ENCODE measurements at regions not wholly inside any gene's neighbourhood (a gene's known extent, or its start where the extent isn't known, plus 50 kb on each side); places are given as distances from the start of the nearest gene placed in this dataset.
"Not testable (repeated sequence)": the region's sequence is repeated elsewhere in the genome, so short reads cannot be mapped to it uniquely, and the experiment has no call there.

- DNase-seq: no peak
These were observed 622.3 kb downstream of the MTRR start for GRCh38 chr5:8491254-8491653.

- DNase-seq: no peak
These were observed 624.2 kb downstream of the MTRR start for GRCh38 chr5:8493176-8493575.

DNA sequence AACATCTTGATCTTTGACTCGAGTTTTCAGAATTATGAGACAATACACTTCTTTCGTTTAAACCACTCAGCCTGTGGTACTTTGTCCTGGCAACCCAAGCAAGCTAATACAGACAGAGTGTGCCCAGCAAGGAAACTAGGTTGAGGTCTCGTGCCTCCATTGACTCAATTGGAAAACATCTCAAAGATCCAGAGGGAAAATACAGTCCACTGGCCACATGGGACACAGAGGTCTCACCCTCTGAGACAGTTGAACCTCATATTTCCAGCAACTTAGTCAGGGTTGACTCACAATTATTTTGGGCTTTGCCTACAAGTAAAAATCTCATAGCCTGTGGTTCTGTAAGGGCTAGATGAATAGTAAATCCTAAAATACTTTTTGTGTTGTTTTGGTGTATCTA, 631.5 kb downstream of the MTRR start:
- DNase-seq: no peak

GRCh38 chr5:8505196-8505595, 636.2 kb downstream of the MTRR start:
- DNase-seq: no peak

DNA sequence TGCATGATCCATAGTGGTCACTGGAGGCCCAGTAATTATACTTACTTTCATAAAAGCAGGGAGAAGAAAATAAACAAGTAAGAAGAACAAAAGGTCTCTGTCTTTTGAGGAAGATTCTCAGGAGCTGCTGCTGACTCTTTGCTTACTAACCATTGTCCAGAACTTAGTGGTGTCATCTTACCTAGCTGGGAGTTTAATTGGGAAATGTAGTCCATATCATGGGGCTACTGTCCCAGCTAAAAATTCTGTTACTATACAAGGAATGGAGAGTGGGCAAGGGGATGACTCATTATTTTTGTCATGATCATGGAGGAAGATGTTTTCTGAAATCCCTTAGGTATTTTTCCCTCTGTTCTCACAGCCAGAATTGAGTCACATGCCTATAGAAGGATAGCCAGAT, 639.3 kb downstream of the MTRR start:
- no peak for DNase-seq

- no peak for DNase-seq
These were observed 647.4 kb downstream of the MTRR start for GRCh38 chr5:8516356-8516755.

DNA sequence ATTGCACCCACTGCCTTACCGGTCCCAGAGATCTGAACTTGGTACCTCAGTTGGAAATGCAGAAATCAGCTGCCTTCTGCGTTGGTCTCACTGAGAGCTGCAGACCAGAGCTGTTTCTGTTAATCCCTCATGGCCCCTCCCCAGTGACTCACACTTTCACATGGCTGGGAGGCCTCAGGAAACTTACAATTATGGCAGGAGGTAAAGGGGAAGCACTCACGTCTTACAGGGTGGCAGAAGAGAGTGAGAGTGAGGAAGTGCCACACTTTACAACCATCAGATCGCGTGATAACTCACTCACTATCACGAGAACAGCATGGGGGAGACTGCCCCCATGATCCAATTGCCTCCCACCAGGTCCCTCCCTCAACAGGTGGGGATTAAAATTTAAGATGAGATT, 648.5 kb downstream of the MTRR start:
- DNase-seq: no peak

DNA sequence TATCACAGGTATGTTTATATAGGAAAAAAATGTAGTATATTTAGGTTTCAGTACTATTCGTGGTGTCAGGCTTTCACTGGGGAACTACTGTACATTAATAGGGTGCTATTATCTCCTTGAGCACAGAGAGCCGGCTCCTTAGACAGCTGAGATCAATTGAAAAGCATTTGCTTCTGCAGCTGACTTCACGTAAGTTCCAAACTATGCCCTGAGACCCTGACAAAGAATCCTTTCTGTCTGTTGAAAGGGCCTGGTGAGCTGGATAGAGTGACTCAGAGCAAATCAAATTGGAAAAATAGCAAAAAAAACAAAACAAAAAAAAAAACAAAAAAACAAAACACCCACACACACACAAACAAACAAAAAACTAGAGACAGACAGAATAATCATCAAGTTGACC, 652.0 kb downstream of the MTRR start:
- DNase-seq: no peak

DNA sequence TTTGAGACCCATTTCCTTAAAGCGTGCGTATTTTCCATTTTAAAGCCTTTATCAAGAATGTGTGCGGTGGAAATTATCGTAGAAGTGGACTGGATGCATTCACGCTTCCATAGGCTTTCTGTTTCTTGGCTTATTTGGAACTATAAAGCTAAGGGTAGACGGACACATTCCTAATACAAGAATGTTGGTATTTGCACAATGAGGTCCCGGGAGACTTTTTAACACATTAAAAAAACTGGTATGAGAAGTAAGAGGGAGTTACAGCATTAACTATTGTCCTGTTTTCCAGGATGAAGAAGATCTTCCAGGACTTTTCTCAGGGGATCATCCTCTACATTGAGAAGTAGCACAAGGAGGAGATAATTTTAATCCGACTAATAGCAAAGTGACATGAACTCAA, 653.0 kb downstream of the MTRR start:
- no peak for DNase-seq

- DNase-seq: no peak
These were observed 653.7 kb downstream of the MTRR start for GRCh38 chr5:8522646-8523045.

DNA sequence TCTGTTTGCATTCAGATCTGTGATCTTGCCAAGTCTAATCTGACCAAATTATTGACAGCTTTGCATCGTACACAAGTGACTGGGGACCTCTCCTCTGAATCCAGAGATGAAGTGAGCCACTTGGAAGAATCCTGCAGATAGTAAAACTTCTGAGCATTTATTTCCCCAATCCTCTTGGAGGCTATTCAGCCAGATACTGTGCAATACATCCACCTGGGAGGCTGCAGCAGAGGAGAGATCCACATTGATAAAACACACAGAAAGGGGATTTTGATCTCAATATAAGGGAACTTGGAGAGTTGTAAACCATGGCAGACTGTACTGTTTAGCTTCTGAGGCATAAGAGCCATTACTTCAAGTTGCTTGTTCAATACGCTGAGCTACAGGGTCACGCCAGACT, 654.6 kb downstream of the MTRR start:
- no peak for DNase-seq

GRCh38 chr5:8525819-8526218, 656.9 kb downstream of the MTRR start:
- DNase-seq: no peak

DNA sequence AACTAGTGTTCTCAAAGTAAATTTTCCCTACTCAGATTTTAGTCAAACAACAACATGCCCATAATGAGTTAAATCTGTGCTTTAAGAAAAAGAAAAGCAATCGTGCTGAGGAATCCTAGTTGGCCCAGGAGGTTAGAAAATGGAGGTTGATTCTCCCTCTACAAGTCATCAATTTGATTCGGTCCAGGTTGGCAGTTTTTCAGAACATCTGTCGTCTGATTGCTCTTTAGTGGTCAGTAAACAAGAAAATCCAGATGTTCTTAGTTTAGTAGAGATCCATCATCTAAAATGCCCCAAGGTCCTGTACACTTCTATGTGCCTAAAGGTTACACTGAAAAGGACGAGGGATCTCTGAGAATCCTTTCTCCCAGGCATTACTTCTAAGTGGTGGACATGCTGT, 659.2 kb downstream of the MTRR start:
- DNase-seq: no peak

GRCh38 chr5:8538821-8539220, 669.9 kb downstream of the MTRR start:
- no peak for DNase-seq

- DNase-seq: no peak
These were observed 671.4 kb downstream of the MTRR start for GRCh38 chr5:8540317-8540716.

DNA sequence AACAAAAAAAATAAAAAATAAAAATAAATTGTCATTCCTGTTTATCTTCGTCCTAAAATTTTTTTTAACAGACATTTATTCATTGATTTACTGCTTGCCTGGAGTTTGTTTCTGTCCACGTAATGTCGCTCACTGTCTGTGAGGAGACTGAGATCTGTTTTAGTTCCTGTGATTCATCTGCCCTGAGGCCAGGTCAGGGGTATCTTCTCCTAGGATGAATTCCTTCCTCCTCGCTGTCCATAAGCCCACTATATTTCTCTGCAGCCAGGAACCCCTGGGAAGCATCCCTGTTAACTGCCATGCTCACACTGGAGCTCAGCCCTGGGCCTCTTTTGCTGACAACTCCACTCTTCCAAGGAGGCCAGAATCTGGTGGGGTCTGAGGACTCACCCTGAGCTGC, 682.0 kb downstream of the MTRR start:
- DNase-seq: no peak

DNA sequence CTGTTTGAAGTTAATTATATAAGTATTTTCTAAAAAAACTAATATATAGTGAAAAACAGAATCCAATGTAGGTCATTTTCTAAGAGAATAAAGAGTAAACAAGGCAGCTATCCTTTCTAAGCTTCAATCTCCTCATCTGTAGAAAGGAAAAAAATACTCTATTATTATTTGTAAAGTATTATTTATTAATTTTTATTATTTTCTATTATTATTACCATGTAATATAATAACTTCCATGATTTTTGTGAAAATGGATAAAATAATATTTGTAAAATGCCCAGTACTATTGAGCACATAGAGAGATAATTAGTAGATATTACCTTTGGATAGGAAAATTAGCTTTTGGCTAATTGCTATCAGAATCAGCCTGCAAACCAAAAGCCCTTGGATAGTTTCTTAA, 684.4 kb downstream of the MTRR start:
- no peak for DNase-seq

GRCh38 chr5:8557728-8558127, 688.8 kb downstream of the MTRR start:
- DNase-seq: no peak

DNA sequence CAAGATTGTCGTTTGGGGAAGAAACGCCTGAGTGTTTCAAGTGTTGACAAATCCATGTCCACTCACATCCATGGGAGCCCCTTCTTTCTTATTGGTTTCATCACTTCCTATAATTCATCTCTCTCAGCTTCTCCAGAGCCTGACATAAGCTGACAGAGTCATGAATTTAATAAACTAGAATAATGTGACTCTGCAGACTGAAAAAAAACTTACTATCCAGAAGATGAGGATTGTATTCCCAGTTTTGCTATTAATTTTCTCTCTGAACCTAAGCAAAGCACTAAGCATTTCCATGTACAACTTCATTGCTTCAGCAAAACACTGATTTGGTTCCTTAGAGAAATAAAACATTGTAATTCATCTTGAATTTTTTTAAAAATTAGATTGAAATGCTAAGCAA, 691.8 kb downstream of the MTRR start:
- no peak for DNase-seq

GRCh38 chr5:8561224-8561840, 692.4 kb downstream of the MTRR start:
- no peak for DNase-seq

- no peak for DNase-seq
These were observed 692.9 kb downstream of the MTRR start for GRCh38 chr5:8561854-8562253.

GRCh38 chr5:8563540-8563939, 694.6 kb downstream of the MTRR start:
- not testable (repeated sequence) for DNase-seq

DNA sequence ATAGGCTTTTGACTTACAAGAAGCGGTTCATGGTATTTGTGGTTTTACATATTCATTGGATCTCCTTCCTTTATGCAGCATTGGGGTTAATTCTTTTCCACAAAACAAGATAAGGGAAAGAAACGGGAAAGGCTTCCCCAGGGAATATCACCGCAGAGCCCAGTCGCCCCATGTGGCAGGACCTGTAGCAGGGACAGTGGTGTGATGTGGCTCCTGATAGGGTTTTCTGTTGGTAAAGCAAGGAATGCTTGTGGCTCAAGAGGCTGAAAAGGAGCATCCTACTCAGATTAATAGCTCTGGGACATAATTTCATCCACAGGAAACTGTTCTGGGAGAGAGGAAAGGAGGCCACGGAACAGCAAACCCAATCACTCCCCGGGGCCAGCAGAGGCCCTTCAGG, 699.9 kb downstream of the MTRR start:
- DNase-seq: no peak

GRCh38 chr5:8570528-8570927, 701.6 kb downstream of the MTRR start:
- DNase-seq: no peak

- DNase-seq: no peak
These were observed 707.2 kb downstream of the MTRR start for GRCh38 chr5:8576178-8576577.

GRCh38 chr5:8577792-8578191, 708.8 kb downstream of the MTRR start:
- no peak for DNase-seq
